Endothelial cell of hepatic sinusoid (primary cell): ENCODE measurements at regions not wholly inside any gene's neighbourhood (a gene's known extent, or its start where the extent isn't known, plus 50 kb on each side); places are given as distances from the start of the nearest gene placed in this dataset.
"Not testable (repeated sequence)": the region's sequence is repeated elsewhere in the genome, so short reads cannot be mapped to it uniquely, and the experiment has no call there.

Experiments
- in situ Hi-C: cut with HindIII; loops from 2 replicates; pipeline ENCODE4 v1.10.0; 2017; ENCODE audit warnings: low sequenced_read_pairs

DNA sequence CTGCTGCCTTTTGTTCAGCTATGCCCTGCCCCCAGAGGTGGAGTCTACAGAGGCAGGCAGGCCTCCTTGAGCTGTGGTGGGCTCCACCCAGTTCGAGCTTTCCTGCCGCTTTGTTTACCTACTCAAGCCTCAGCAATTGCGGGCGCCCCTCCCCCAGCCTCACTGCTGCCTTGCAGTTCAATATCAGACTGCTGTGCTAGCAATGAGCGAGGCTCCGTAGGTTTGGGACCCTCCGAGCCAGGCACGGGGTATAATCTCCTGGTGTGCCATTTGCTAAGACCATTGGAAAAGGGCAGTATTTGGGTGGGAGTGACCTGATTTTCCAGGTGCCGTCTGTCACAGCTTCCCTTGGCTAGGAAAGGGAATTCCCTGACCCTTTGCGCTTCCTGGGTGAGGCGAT lies 51.9 kb downstream of the DIPK2A start:
- in situ Hi-C loops: not testable (repeated sequence)

DNA sequence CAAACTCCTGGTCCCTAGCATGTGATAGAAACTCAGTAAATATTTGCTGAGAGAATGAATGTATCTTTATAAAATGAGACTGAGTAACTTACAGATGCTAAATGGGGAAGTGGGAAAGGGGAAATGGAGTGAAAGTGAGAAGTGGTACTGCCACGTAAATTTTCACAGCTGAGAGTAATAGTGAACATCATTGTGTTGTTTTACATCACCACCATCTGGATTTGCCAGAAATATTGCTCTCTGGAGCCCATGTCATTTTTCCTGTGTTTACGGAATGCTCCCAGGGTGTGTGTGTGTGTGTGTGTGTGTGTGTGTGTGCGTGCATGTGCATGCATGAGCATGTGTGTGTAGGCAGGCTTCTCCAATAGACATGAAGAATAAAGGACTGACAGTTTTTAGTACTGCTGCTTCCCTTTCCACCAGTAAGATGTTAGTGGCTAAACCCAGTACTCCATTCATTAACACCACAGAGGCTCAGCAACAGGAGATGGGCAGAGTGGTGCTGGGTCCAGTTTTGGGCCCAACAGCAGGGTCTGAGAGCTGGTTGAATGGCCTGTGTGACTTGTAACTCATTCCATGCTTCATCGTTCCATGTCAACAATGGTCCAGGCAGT lies 57.3 kb downstream of the DIPK2A start:
- in situ Hi-C loops: no loop called here

DNA sequence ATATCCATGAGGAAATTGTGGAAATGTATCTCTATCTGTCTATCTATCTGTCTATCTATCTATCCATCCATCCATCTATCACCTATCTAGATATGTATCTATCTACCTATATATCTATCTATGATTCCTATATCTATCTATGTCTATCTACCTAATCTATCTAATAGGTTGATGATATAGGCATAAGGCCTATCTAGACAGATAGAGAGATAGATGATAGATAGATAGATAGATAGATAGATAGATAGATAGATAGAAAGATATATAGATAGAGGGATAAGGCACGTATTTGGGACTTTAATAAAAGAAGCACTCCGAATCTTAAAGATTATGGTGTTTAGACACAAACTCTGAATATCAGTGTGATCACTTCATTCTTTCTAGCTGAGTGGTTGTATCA lies 58.1 kb downstream of the DIPK2A start:
- in situ Hi-C loops: no loop called here

DNA sequence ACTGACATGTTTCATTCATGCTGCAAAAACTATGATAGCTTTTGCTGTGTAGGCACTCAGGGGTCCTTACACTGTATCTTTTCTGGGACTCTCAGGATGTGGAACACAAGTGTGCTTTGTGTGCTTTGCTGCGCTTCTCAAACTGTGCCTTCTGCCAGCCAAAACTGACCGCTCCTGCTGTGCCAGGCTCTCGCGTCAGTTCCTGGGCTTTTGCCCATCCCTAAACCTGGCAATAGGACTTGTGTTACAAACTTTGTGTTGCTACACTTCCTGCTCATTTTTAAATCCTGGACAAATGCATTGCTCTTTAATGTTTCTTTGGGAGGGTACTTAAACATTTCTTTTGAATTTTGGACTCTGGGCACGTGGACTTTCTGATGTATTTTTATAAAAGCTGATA lies 60.3 kb downstream of the DIPK2A start:
- in situ Hi-C loops: no loop called here

DNA sequence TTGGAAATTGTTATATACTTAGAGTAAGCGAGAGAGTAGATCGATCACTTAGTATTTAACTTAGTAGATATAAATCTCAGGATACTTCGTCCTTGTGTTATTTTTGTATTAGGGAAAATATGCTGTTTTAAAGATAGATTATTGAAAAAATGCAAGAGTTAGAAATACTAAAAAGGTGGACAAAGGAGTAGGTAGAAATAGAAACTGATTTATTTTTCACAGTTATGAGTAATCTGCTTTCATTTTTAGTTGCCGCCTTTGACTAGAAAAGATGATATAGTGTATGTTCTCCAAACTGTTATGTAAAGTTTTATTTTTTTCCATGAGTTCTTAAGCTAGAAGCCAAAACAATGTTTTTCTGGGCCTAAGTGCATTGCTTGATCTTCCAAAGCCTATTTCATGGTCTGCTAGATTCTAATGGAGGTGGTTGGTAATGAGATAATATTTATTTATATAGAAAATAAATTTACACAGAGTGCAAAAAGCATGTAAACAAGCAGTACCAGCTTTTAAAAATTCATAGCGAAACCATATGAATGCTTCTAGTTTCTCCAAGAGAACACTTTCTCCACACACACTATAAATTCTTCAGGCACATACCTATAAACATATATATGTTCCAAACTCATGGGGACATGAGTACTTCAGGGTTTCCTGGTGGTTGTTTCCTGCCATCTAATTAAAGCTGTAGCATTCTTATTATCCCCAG lies 61.1 kb downstream of the DIPK2A start:
- in situ Hi-C loops: no loop called here

DNA sequence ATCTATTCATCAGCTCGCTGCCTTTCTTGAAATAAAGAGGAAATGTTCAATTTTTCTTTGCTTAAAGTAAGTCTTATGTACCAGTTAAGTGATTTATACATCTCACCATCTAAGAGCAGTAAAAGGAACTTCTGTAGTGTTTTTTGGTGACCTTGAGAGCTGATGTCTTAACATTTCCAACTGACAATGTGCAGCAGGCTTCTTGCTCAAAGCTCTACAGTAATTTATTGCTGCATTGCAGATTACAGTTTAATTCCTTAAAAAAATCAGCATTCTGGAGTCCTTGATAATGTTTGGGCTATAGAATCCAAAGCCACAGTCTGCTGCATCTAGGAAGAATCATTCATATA lies 61.6 kb downstream of the DIPK2A start:
- in situ Hi-C loops: no loop called here

DNA sequence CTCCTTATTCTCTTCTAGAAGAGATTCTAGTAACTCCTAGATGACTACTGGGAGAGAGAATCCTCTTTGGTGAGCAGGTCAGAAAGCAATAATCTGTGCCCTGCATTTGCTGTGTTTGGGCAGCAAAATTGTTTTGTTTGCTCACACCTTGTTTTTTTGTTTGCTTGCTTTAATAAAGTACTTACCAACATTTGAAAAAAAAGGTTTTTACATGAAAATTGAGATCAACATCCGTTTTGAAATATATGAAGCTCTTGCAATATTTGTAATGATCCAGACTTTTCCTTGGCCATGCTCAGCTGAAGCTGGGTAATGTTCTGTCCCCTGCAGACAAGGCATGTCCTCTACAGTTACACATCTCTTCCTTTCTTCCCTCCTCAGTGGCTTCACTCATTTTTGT lies 62.2 kb downstream of the DIPK2A start:
- in situ Hi-C loops: no loop called here

DNA sequence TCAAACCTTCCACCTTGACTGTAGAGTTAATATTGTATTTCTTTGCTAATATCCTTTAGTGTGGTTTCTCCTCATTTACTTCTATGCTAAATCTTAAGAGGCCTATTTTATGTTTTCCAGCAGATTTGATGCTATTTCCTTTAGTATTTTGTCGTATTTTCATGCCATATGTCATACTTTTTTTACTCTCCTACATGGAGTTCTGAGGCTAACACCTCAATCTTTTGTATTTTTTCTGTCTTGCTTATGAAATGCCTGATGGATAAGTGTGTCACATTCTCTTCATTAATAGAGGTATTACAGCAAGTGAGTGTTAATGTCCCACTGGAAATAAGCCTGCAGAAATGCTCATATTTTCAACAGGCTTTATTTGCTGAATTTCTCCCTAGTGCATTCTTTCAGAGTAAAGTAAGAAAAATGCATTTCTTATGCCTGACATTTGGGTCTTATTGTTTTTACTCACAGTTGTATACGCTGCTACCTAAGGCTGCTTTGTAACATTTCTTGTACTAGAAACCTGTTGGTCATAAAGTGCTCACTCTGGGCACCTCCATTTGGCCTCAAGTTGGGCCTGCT lies 63.2 kb downstream of the DIPK2A start:
- in situ Hi-C loops: no loop called here

DNA sequence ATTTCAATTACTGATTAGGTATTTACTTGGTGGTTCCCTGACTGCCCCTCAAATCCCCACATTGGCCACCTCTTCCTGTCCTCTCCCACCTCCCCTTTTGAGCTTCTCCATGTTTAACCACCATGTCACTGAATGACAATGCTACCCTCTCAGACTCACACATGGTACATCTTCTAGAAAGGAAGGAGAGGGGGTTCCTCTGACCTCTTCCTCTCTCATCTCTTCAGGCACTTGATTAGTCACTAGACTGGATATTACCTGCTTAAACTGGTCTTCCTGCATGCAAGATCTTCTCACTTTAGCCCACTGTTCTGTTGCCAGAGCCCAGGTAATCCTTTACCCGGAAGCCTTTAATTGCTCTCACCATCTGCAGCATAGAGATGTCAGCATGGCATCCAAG lies 64.9 kb downstream of the DIPK2A start:
- in situ Hi-C loops: no loop called here

DNA sequence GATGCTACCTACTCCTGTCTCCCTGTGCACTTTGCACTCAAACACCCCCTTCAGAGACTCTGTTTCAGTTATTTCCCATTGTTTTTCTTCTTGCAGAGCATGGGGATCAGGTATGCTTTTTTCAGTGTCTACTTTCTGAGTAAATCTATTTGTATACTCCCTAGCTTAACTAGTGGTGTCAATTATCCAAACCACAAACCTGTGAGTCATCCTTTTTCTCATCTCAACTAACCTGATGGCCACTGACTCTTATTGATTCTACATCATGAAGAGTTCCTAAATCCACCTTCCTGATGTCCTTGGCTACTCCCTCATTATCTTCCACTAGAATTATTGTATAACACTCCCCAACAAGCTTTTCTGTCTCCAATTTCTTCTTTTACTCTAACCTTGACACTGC lies 68.0 kb downstream of the DIPK2A start:
- in situ Hi-C loops: no loop called here

DNA sequence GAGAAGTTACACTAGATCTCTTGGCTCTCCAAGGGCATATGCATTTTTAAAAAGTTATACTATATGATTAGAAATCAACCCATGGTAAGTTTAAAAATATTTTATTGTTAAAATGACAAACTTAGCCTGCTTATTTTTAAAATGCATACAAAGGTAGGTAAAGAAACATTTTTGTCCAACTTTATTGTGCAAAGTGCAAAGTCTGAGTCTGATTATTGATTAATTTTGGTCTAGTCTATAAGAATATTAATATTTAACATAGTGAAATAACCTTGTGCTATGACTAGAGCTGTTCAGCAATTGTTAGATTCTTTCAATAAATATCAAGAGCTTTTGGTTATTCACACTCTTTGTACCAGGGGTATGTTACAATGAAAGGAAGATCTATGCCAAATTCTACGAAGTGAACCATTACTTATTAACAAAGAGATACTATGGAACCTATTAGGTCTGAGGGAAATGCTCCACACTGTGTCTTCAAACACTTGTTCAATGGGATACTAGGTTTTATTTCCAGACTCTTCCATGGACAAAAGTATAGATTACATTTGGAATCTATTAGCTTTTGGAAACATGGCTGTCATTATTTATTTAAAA lies 70.4 kb downstream of the DIPK2A start:
- in situ Hi-C loops: no loop called here

DNA sequence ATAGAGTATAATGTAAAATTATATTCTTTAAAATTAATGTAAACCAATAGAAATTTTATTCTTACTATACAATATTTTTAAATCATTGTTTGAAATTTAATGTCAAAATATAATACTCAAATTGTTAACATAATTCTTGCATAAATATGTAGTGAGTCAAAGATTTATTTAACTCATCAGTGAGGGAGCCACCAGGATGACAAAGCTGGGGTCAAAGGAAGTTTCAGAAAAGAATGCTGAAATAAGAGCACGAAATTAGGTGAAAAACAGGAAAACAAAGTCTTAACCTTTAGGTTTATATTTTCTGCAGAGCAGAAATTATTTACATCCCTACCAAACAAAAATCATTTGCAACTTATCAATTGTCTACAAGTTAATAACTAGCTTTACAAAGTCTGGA lies 74.1 kb downstream of the DIPK2A start:
- in situ Hi-C loops: no loop called here

DNA sequence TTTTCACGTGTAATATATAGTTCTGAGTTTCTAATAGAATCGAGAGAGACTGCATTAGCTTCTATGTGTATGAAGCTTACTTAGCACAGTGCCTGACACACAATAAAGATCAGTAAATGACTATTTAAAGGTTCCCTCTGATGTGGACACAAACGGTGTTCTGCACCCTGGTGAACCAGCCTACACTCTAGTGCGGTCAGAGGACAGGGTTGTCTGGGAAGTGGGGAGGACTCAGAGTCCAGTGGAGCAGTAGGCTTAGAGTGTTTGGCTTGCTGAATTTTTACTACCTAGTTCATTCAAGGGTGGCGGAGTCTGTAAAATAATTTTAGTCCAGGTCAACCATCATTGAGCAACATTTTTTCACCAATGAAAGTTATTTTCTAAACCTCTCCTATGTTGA lies 77.8 kb downstream of the DIPK2A start:
- in situ Hi-C loops: no loop called here

DNA sequence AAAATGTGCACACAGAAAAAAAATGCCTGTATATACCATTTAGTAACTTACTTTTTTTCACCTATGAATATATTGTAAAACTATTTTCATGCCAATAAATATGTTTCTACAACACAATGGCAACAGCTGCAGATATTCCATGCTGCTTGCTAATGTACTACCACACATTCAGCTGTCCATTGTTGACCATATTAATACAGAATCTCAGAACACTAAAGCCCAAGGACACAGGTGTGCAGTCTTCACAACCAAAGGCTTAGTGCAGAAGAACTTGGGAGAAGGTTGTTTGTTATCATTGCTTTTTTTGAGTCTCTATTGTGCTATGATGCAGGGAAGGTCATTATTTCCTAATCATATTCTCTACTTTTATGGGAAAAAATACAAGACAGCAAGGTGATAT lies 79.6 kb downstream of the DIPK2A start:
- in situ Hi-C loops: no loop called here

DNA sequence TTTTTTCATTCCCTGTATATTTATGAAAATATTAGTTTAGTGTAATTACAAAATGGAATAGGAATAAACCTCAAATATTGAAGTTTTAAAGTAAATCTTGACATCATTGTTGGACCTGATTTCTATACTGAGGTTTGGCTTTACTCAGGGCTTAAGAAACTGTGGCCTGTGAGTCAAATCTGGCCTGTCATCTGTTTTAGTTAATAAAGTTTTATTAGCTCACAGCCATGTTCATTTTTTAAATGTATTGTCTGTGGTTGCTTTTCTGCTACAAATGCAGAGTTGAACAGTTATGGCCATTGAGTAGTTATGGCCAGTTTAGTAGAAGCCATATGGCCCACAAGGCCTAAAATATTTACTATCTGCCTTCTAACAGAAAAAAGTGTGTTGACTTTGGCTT lies 80.7 kb downstream of the DIPK2A start:
- in situ Hi-C loops: no loop called here

DNA sequence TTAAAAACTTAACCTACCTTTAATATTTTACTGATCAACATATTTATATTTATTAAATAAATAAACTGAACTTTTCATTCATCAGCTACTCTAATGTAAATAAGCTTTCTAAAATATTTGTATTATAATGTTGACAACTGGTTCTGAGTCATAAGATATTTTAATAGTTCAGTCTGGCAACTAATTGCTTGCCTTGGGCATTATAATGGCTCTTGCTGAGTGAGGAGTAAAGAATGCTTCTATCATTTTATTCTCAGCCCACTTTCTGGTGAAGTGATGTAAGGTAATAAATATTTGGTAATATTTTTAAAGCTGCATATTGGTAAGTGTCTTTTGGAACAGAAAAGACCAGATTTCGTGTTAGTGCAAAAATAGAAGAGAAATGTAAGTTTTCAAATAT lies 81.5 kb downstream of the DIPK2A start:
- in situ Hi-C loops: no loop called here

DNA sequence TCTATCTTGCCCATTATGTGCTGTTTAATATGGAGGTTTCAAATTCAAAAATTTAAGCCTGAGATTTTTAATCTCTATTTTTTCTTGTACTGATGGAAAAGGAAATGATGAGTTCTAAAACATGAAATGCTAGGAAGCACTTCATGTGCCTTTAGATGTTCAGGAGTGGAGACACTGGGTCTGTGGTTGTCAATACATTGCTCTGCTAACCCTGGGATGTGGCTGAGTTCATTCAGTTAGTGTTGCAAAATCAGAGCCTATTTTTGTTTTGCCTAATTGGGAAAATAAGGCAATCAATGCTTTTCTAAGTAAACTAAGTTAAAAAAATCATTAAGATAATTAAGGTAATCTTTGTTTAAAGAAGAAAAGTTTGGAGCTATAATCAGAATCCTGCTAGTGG lies 83.1 kb downstream of the DIPK2A start:
- in situ Hi-C loops: no loop called here

DNA sequence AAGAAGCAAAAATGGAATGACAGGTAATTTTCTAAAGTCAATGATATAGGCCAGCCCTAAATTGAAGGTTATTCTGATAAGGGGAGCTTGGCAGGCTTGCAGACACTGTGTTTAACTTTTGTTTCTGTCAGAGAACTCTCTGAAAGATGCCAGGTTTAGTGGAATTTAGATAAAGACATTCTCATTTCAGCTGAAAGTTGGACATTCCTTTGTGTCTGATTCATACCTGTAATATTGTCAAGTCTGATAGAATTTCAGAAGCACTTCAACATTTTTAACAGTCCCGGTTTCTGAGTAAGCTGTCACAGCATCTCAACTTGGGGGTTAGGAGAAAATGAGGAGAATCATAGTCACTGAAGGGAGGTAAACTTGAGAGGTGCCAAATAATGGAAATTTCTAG lies 84.0 kb downstream of the DIPK2A start:
- in situ Hi-C loops: no loop called here

DNA sequence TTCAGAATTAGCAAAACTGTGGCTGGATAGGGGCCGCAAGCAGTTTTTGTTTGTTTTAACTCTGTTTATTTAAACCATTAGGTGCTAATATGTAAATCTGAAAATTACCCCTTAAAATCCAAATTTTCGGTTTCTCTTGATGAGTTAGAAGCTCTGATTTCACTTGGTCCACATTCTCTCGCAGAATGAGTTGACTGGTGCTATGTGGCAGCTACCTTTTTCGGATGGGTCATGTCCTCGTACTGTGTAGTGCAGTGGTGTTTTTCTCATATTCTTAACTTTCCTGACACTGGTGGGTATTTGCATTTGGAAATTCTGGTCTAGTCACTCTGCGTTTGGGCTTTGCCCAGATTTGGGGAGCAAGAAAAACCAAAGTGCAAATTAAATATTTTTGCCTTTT lies 87.1 kb downstream of the DIPK2A start:
- in situ Hi-C loops: no loop called here

DNA sequence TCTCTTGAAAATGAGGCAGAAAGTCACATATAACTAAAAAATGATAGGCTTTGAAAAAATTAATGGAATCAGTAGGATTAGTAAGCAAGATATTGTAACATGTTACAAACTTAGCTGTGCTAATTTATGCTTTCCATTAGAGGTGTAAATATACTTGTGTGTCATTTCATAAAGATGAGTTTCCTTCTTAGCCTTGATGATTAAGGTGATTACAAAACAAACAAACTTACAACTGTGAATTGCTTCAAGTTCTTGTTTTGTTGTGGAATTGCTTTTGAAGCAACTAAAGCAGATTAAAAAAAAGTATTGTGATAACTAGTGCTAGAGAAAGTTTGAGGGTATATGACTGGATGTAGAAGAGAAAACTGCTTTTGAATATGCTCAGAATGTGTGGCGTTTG lies 87.9 kb downstream of the DIPK2A start:
- in situ Hi-C loops: no loop called here

DNA sequence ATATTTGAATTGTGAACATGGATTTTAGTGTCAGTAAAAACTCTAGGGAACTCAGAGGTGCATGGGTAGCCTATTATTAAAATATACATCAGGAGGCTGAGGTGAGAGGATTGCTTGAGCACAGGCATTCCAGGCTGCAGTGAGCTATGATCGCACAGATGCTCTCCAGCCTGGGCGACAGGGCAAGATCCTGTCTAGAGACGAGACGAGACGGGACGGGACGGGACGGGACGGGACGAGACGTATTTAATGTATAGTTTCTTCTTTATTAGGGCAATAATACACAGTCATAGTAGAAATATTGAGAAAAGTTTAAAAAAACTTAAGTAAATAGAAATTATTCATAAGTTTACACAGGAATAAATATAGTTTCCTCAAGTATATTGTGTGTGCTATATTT lies 89.3 kb downstream of the DIPK2A start:
- in situ Hi-C loops: no loop called here

DNA sequence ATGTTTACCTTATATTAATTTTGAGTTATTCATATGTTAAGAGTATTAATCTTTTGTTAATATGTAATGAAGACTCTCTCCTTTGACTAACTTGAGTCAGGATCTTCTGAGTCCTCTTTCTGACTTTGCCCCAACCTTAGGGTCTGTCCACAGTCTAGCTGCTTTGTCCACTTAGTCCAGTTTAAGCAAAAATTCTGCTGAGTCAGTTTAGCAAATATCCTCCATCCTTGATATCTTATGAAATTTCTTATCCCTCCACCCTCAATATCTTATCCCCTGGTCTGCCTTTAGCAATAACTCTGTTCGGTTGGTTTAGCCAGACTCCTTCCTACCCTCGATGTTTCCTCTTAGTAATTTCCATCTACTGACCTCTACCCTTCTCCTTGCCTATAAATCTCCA lies 91.7 kb downstream of the DIPK2A start:
- in situ Hi-C loops: no loop called here
